H1 (cell line): ENCODE measurements at regions not wholly inside any gene's neighbourhood (a gene's known extent, or its start where the extent isn't known, plus 50 kb on each side); places are given as distances from the start of the nearest gene placed in this dataset.

Experiments used
- CTCF ChIA-PET: fragments of 300-600 bp; sonication (Branson Sonifier 250); formaldehyde crosslinking; loops from one replicate; lab custom pipeline; 2021; ENCODE audit not compliant: partially characterized antibody; lab: Charles Lee
- POLR2A ChIA-PET: fragments of 300-600 bp; sonication (Branson Sonifier 250); formaldehyde crosslinking; loops from one replicate; lab custom pipeline; 2021; ENCODE audit warnings: inconsistent platforms; ENCODE audit not compliant: partially characterized antibody; lab: Charles Lee
- DNase-seq, 2 experiments: peaks; one replicate each; pipeline versions ENCODE4 v3.0.0 to v3.0.0-alpha.2; 2010 to 2022; ENCODE audit warnings: low spot score in 2 of 2, low read depth in 1 of 2, mixed read lengths in 1 of 2
- FAIRE-seq: peaks from 2 replicates; lab custom pipeline; 2011; peaks lifted over from hg19 to GRCh38; lab: Jason Lieb, UNC
- H2AFZ ChIP-seq: 2 replicates; pipeline ENCODE4 v1.8.1; 2012; ENCODE audit warnings: low read length, inconsistent platforms
- H2AK5ac ChIP-seq: 2 replicates; pipeline ENCODE4 v1.6.1; 2013; ENCODE audit warnings: low read depth, low read length
- H2BK120ac ChIP-seq: replicated peaks from 2 replicates; pipeline ENCODE3; 2013; ENCODE audit warnings: low read depth, low read length, inconsistent platforms
- H2BK12ac ChIP-seq: 2 replicates; pipeline ENCODE4 v1.6.1; 2013; ENCODE audit warnings: low read depth, low read length
- H2BK15ac ChIP-seq: 2 replicates; pipeline ENCODE4 v1.6.1; 2013; ENCODE audit warnings: low read length
- H2BK20ac ChIP-seq: 2 replicates; pipeline ENCODE4 v1.6.1; 2013; ENCODE audit warnings: low read length
- H2BK5ac ChIP-seq: 2 replicates; pipeline ENCODE4 v1.6.1; 2013; ENCODE audit warnings: low read depth, low read length
- H3K14ac ChIP-seq: 2 replicates; pipeline ENCODE4 v1.6.1; 2013; ENCODE audit warnings: inconsistent platforms; ENCODE audit not compliant: insufficient read length
- H3K18ac ChIP-seq: 2 replicates; pipeline ENCODE4 v1.6.1; 2013; ENCODE audit warnings: low read length; ENCODE audit errors: extremely low read depth
- H3K23ac ChIP-seq: 2 replicates; pipeline ENCODE4 v1.6.1; 2013; ENCODE audit warnings: inconsistent platforms; ENCODE audit not compliant: insufficient read length
- H3K23me2 ChIP-seq: 2 replicates; pipeline ENCODE4 v1.6.1; 2013; ENCODE audit warnings: low read depth, low read length
- H3K27ac ChIP-seq: 2 replicates; pipeline ENCODE4 v1.6.1; 2011; ENCODE audit warnings: low read depth, low read length, inconsistent platforms
- H3K27me3 ChIP-seq, 4 experiments: replicated peaks in 1 of 4; 1 replicate in 1 of 4; 2 replicates in 3 of 4; pipeline versions ENCODE4 v1.6.1 to v1.8.1; 2011 to 2013; ENCODE audit warnings: low read length in 3 of 4, mild to moderate bottlenecking in 3 of 4, inconsistent platforms in 2 of 4, mixed read lengths in 2 of 4, moderate library complexity in 1 of 4; ENCODE audit not compliant: control insufficient read depth in 3 of 4, insufficient read depth in 3 of 4; ENCODE audit errors: extremely low read depth in 1 of 4
- H3K36me3 ChIP-seq, 4 experiments: 2 replicates each; pipeline versions ENCODE4 v1.6.1 to v1.8.1; 2011 to 2013; ENCODE audit warnings: mild to moderate bottlenecking in 4 of 4, low read length in 3 of 4, moderate library complexity in 2 of 4, control low read depth in 1 of 4, inconsistent platforms in 1 of 4; ENCODE audit not compliant: insufficient read depth in 4 of 4, control insufficient read depth in 2 of 4
- H3K4ac ChIP-seq: replicated peaks from 2 replicates; pipeline ENCODE3; 2013; ENCODE audit warnings: low read length, low read depth, mixed read lengths, inconsistent platforms; ENCODE audit not compliant: insufficient read length
- H3K4me1 ChIP-seq, 4 experiments: replicated peaks in 1 of 4; 1 replicate in 1 of 4; 2 replicates in 3 of 4; pipeline versions ENCODE4 v1.6.1 to v1.8.1; 2011 to 2013; ENCODE audit warnings: low read length in 3 of 4, inconsistent platforms in 2 of 4, mixed read lengths in 1 of 4; ENCODE audit not compliant: insufficient read depth in 4 of 4, control insufficient read depth in 3 of 4
- H3K4me2 ChIP-seq, 2 experiments: 2 replicates each; pipeline versions ENCODE4 v1.6.1 to v1.8.1; 2011 to 2013; ENCODE audit warnings: low read depth in 2 of 2, low read length in 2 of 2, control low read depth in 1 of 2, inconsistent platforms in 1 of 2, mild to moderate bottlenecking in 1 of 2; ENCODE audit not compliant: insufficient read depth in 1 of 2
- H3K4me3 ChIP-seq, 4 experiments: fragments of 200-600, 300-600 bp in 1 of 4; sonication (generic), shearing (Covaris generic), sonication (Bioruptor Twin) in 1 of 4; 2 replicates each; pipeline versions ENCODE4 v1.5.1 to v1.8.1; 2011 to 2016; ENCODE audit warnings: low read length in 4 of 4, low read depth in 3 of 4, control low read depth in 2 of 4, inconsistent platforms in 2 of 4, mild to moderate bottlenecking in 2 of 4, mixed read lengths in 1 of 4, moderate library complexity in 1 of 4; ENCODE audit not compliant: insufficient read depth in 2 of 4; ENCODE audit errors: extremely low read depth in 1 of 4
- H3K56ac ChIP-seq: replicated peaks from 2 replicates; pipeline ENCODE3; 2013; ENCODE audit warnings: low read depth, mild to moderate bottlenecking, mixed read lengths, low read length, inconsistent platforms; ENCODE audit not compliant: insufficient read length
- H3K79me1 ChIP-seq: 2 replicates; pipeline ENCODE4 v1.6.1; 2013; ENCODE audit warnings: low read depth, low read length, control low read depth
- H3K79me2 ChIP-seq, 2 experiments: 2 replicates each; pipeline versions ENCODE4 v1.6.1 to v1.8.1; 2012 to 2013; ENCODE audit warnings: low read length in 2 of 2, mild to moderate bottlenecking in 2 of 2, inconsistent platforms in 1 of 2; ENCODE audit not compliant: insufficient read depth in 2 of 2, control insufficient read depth in 1 of 2
- H3K9ac ChIP-seq, 4 experiments: replicated peaks in 1 of 4; 1 replicate in 1 of 4; 2 replicates in 3 of 4; pipeline versions ENCODE4 v1.6.1 to v1.8.1; 2011 to 2013; ENCODE audit warnings: low read depth in 3 of 4, low read length in 3 of 4, control low read depth in 2 of 4, mild to moderate bottlenecking in 2 of 4, moderate library complexity in 2 of 4, inconsistent platforms in 1 of 4; ENCODE audit errors: extremely low read depth in 1 of 4
- H3K9me3 ChIP-seq, 2 experiments: 2 replicates each; pipeline versions ENCODE4 v1.6.1 to v1.8.1; 2012 to 2013; ENCODE audit warnings: mild to moderate bottlenecking in 2 of 2, moderate library complexity in 2 of 2, control low read depth in 1 of 2, inconsistent platforms in 1 of 2, low read depth in 1 of 2, low read length in 1 of 2, mixed read lengths in 1 of 2; ENCODE audit not compliant: insufficient read depth in 2 of 2
- H4K20me1 ChIP-seq, 2 experiments: replicated peaks in 1 of 2; 2 replicates each; pipeline versions ENCODE3 to v1.8.1; 2011 to 2013; ENCODE audit warnings: inconsistent platforms in 2 of 2, low read length in 2 of 2, mild to moderate bottlenecking in 1 of 2; ENCODE audit not compliant: insufficient read depth in 2 of 2, control insufficient read depth in 1 of 2
- H4K5ac ChIP-seq: 2 replicates; pipeline ENCODE4 v1.6.1; 2013; ENCODE audit warnings: low read length, low read depth, mixed read lengths, inconsistent platforms; ENCODE audit not compliant: insufficient read length
- H4K8ac ChIP-seq: 2 replicates; pipeline ENCODE4 v1.8.0; 2013; ENCODE audit warnings: mild to moderate bottlenecking, moderate library complexity, low read length, inconsistent platforms; ENCODE audit not compliant: insufficient read depth; ENCODE audit errors: extremely low read depth
- H4K91ac ChIP-seq: replicated peaks from 2 replicates; pipeline ENCODE3; 2013; ENCODE audit warnings: low read length, mixed read lengths, inconsistent platforms; ENCODE audit not compliant: insufficient read length
- BCL11A ChIP-seq, 2 experiments: IDR thresholded peaks; one replicate each; pipeline ENCODE4 v1.6.1; 2011; ENCODE audit warnings: low read depth in 2 of 2, low read length in 2 of 2, mild to moderate bottlenecking in 2 of 2
- BRCA1 ChIP-seq: IDR thresholded peaks from 2 replicates; pipeline ENCODE4 v1.6.1; 2012; ENCODE audit warnings: low read depth, low read length, improper control_type of control experiment
- CBX8 ChIP-seq: fragments of 300-800, 300-1000 bp; sonication (generic); IDR thresholded peaks from 2 replicates; pipeline ENCODE4 v1.7.1; 2016; ENCODE audit warnings: low read depth, low read length, borderline replicate concordance
- CREB1 ChIP-seq: IDR thresholded peaks from 2 replicates; pipeline ENCODE4 v1.6.1; 2012; ENCODE audit warnings: inconsistent platforms
- EP300 ChIP-seq, 2 experiments: IDR thresholded peaks; 1 replicate in 1 of 2; 2 replicates in 1 of 2; pipeline ENCODE4 v1.6.1; 2011 to 2012; ENCODE audit warnings: low read depth in 2 of 2, low read length in 2 of 2, mild to moderate bottlenecking in 2 of 2, borderline replicate concordance in 1 of 2, inconsistent platforms in 1 of 2, moderate library complexity in 1 of 2
- JUN ChIP-seq: IDR thresholded peaks from 2 replicates; pipeline ENCODE4 v1.6.1; 2011; ENCODE audit warnings: low read depth, mild to moderate bottlenecking, improper control_type of control experiment, low read length
- KDM5A ChIP-seq: fragments of 200-600 bp; IDR thresholded peaks from 2 replicates; pipeline ENCODE4 v1.7.1; 2012; ENCODE audit warnings: mild to moderate bottlenecking, low read length, inconsistent platforms, mixed read lengths
- NRF1 ChIP-seq: IDR thresholded peaks from 2 replicates; pipeline ENCODE4 v1.6.1; 2011; ENCODE audit warnings: mild to moderate bottlenecking, low read depth, low read length, improper control_type of control experiment
- POLR2AphosphoS5 ChIP-seq: IDR thresholded peaks from 2 replicates; pipeline ENCODE4 v1.6.1; 2011; ENCODE audit warnings: low read depth, low read length
- RFX5 ChIP-seq: IDR thresholded peaks from 2 replicates; pipeline ENCODE4 v1.6.1; 2011; ENCODE audit warnings: low read depth, low read length, improper control_type of control experiment, borderline replicate concordance
- RXRA ChIP-seq: IDR thresholded peaks from 2 replicates; pipeline ENCODE4 v1.6.1; 2011; ENCODE audit warnings: low read depth, mild to moderate bottlenecking, low read length, moderate library complexity; ENCODE audit not compliant: insufficient read depth
- SAP30 ChIP-seq: fragments of 300-600 bp; sonication (generic); IDR thresholded peaks from 2 replicates; pipeline ENCODE4 v1.7.1; 2012; ENCODE audit warnings: low read length, moderate library complexity, mild to moderate bottlenecking, inconsistent platforms; ENCODE audit not compliant: insufficient read depth, insufficient replicate concordance
- SIX5 ChIP-seq: IDR thresholded peaks from 2 replicates; pipeline ENCODE4 v1.6.1; 2011; ENCODE audit warnings: mild to moderate bottlenecking, low read depth, low read length
- SRF ChIP-seq: IDR thresholded peaks from 2 replicates; pipeline ENCODE4 v1.6.1; 2011; ENCODE audit warnings: mild to moderate bottlenecking, low read depth, low read length, moderate library complexity
- TEAD4 ChIP-seq: IDR thresholded peaks from 2 replicates; pipeline ENCODE4 v1.6.1; 2012; ENCODE audit warnings: low read depth, low read length, inconsistent platforms, mixed read lengths
- WGBS, 2 experiments: shearing (Covaris generic) in 1 of 2; methylation state at CpG; one replicate each; pipeline versions ENCODE4 v1.1.6 to v1.1.7; 2013 to 2015; ENCODE audit warnings: low lambda C conversion rate in 2 of 2, mixed read lengths in 2 of 2, inconsistent platforms in 1 of 2, low coverage in 1 of 2, missing lambda C conversion rate in 1 of 2; ENCODE audit not compliant: insufficient replicate concordance in 2 of 2, insufficient coverage in 1 of 2, insufficient read length in 1 of 2; ENCODE audit errors: extremely low coverage in 1 of 2, missing lambda C conversion rate in 1 of 2; 5-methylcytosine and 5-hydroxymethylcytosine counted together

- ChIA-PET CTCF (interaction anchor here (0.5 to 2.8 kb wide), 6 partner anchors 15 to 159 kb away, joined by 3 to 8 read pairs (median 3); no protein-coding TSS in a partner anchor), POLR2A (interaction anchor here (0.9 to 1.4 kb wide), 2 partner anchors 10 to 19 kb away, joined by 4 read pairs; no protein-coding TSS in a partner anchor)
- Histone ChIP-seq H3K9ac (no peak overlapping the region), H4K8ac (no peak overlapping the region), H3K4me1 (no peaks in the 10 kb centered on the region), H3K56ac (no peak overlapping the region), H3K23me2 (no peaks in the 10 kb centered on the region; the same call in 1 of the 2 replicates), H3K14ac (no peak overlapping the region), H3K27ac (no peak overlapping the region), H3K27me3 (no peaks in the 10 kb centered on the region; a peak in 1 of 7 replicates), H2AFZ (no peak overlapping the region), H3K36me3 (no peaks in the 10 kb centered on the region), H3K4me2 (no peak overlapping the region), H3K4ac (no peak overlapping the region), H3K9me3 (peaks cover 0 to 3% of the 10 kb centered on the region in 2 experiments; a peak in 1 of 4 replicates), H3K79me1 (no peaks in the 10 kb centered on the region), H3K18ac (no peak overlapping the region), H4K91ac (no peak overlapping the region), H3K79me2 (no peaks in the 10 kb centered on the region), H2BK120ac (no peak overlapping the region), H4K20me1 (peaks cover 0 to 2% of the 10 kb centered on the region in 2 experiments), H2BK5ac (no peak overlapping the region), H2BK20ac (no peak overlapping the region), H2AK5ac (no peak overlapping the region), H3K23ac (no peak overlapping the region), H4K5ac (no peak overlapping the region), H2BK12ac (no peak overlapping the region), H2BK15ac (no peak overlapping the region), H3K4me3 (no peak overlapping the region)
- DNase-seq (no peak), FAIRE-seq (no peak)
- WGBS, 2 experiments = 86% methylated on average over 4 of the region's 4 CpGs; no CpG with 5 or more reads in 1 of the 2 experiments
- TF ChIP-seq SIX5 (no peak), RXRA (no peak), JUN (no peak), CREB1 (no peak), SAP30 (no peak), NRF1 (no peak), EP300 (IDR thresholded peaks at IDR 0.05; ENCODE audit: borderline replicate concordance in 1 of 2, low read depth in 2 of 2, low read length in 2 of 2) (no peak), SRF (no peak), TEAD4 (no peak), CBX8 (no peak), RFX5 (no peak), BRCA1 (no peak), BCL11A (IDR thresholded peaks at IDR 0.05; ENCODE audit: low read depth in 2 of 2, low read length in 2 of 2) (no peak), KDM5A (no peak), POLR2AphosphoS5 (no peak)
These were observed 99.4 kb upstream of the NCOR2 start for GRCh38 chr12:124666722-124667259.
